H1 (cell line): ENCODE measurements at regions not wholly inside any gene's neighbourhood (a gene's known extent, or its start where the extent isn't known, plus 50 kb on each side); places are given as distances from the start of the nearest gene placed in this dataset.

ENCODE experiments used
- CTCF ChIA-PET: fragments of 300-600 bp; sonication (Branson Sonifier 250); formaldehyde crosslinking; loops from one replicate; lab custom pipeline; 2021; ENCODE audit not compliant: partially characterized antibody; lab: Charles Lee
- POLR2A ChIA-PET: fragments of 300-600 bp; sonication (Branson Sonifier 250); formaldehyde crosslinking; loops from one replicate; lab custom pipeline; 2021; ENCODE audit warnings: inconsistent platforms; ENCODE audit not compliant: partially characterized antibody; lab: Charles Lee
- DNase-seq, 2 experiments: peaks; one replicate each; pipeline versions ENCODE4 v3.0.0 to v3.0.0-alpha.2; 2010 to 2022; ENCODE audit warnings: low spot score in 2 of 2, low read depth in 1 of 2, mixed read lengths in 1 of 2
- FAIRE-seq: peaks from 2 replicates; lab custom pipeline; 2011; peaks lifted over from hg19 to GRCh38; lab: Jason Lieb, UNC
- H2AFZ ChIP-seq: 2 replicates; pipeline ENCODE4 v1.8.1; 2012; ENCODE audit warnings: low read length, inconsistent platforms
- H2AK5ac ChIP-seq: 2 replicates; pipeline ENCODE4 v1.6.1; 2013; ENCODE audit warnings: low read depth, low read length
- H2BK120ac ChIP-seq: replicated peaks from 2 replicates; pipeline ENCODE3; 2013; ENCODE audit warnings: low read depth, low read length, inconsistent platforms
- H2BK12ac ChIP-seq: 2 replicates; pipeline ENCODE4 v1.6.1; 2013; ENCODE audit warnings: low read depth, low read length
- H2BK15ac ChIP-seq: 2 replicates; pipeline ENCODE4 v1.6.1; 2013; ENCODE audit warnings: low read length
- H2BK20ac ChIP-seq: 2 replicates; pipeline ENCODE4 v1.6.1; 2013; ENCODE audit warnings: low read length
- H2BK5ac ChIP-seq: 2 replicates; pipeline ENCODE4 v1.6.1; 2013; ENCODE audit warnings: low read depth, low read length
- H3K14ac ChIP-seq: 2 replicates; pipeline ENCODE4 v1.6.1; 2013; ENCODE audit warnings: inconsistent platforms; ENCODE audit not compliant: insufficient read length
- H3K18ac ChIP-seq: 2 replicates; pipeline ENCODE4 v1.6.1; 2013; ENCODE audit warnings: low read length; ENCODE audit errors: extremely low read depth
- H3K23ac ChIP-seq: 2 replicates; pipeline ENCODE4 v1.6.1; 2013; ENCODE audit warnings: inconsistent platforms; ENCODE audit not compliant: insufficient read length
- H3K23me2 ChIP-seq: 2 replicates; pipeline ENCODE4 v1.6.1; 2013; ENCODE audit warnings: low read depth, low read length
- H3K27ac ChIP-seq: 2 replicates; pipeline ENCODE4 v1.6.1; 2011; ENCODE audit warnings: low read depth, low read length, inconsistent platforms
- H3K27me3 ChIP-seq, 4 experiments: replicated peaks in 1 of 4; 1 replicate in 1 of 4; 2 replicates in 3 of 4; pipeline versions ENCODE4 v1.6.1 to v1.8.1; 2011 to 2013; ENCODE audit warnings: low read length in 3 of 4, mild to moderate bottlenecking in 3 of 4, inconsistent platforms in 2 of 4, mixed read lengths in 2 of 4, moderate library complexity in 1 of 4; ENCODE audit not compliant: control insufficient read depth in 3 of 4, insufficient read depth in 3 of 4; ENCODE audit errors: extremely low read depth in 1 of 4
- H3K36me3 ChIP-seq, 4 experiments: 2 replicates each; pipeline versions ENCODE4 v1.6.1 to v1.8.1; 2011 to 2013; ENCODE audit warnings: mild to moderate bottlenecking in 4 of 4, low read length in 3 of 4, moderate library complexity in 2 of 4, control low read depth in 1 of 4, inconsistent platforms in 1 of 4; ENCODE audit not compliant: insufficient read depth in 4 of 4, control insufficient read depth in 2 of 4
- H3K4ac ChIP-seq: replicated peaks from 2 replicates; pipeline ENCODE3; 2013; ENCODE audit warnings: low read length, low read depth, mixed read lengths, inconsistent platforms; ENCODE audit not compliant: insufficient read length
- H3K4me1 ChIP-seq, 4 experiments: replicated peaks in 1 of 4; 1 replicate in 1 of 4; 2 replicates in 3 of 4; pipeline versions ENCODE4 v1.6.1 to v1.8.1; 2011 to 2013; ENCODE audit warnings: low read length in 3 of 4, inconsistent platforms in 2 of 4, mixed read lengths in 1 of 4; ENCODE audit not compliant: insufficient read depth in 4 of 4, control insufficient read depth in 3 of 4
- H3K4me2 ChIP-seq, 2 experiments: 2 replicates each; pipeline versions ENCODE4 v1.6.1 to v1.8.1; 2011 to 2013; ENCODE audit warnings: low read depth in 2 of 2, low read length in 2 of 2, control low read depth in 1 of 2, inconsistent platforms in 1 of 2, mild to moderate bottlenecking in 1 of 2; ENCODE audit not compliant: insufficient read depth in 1 of 2
- H3K4me3 ChIP-seq, 4 experiments: fragments of 200-600, 300-600 bp in 1 of 4; sonication (generic), shearing (Covaris generic), sonication (Bioruptor Twin) in 1 of 4; 2 replicates each; pipeline versions ENCODE4 v1.5.1 to v1.8.1; 2011 to 2016; ENCODE audit warnings: low read length in 4 of 4, low read depth in 3 of 4, control low read depth in 2 of 4, inconsistent platforms in 2 of 4, mild to moderate bottlenecking in 2 of 4, mixed read lengths in 1 of 4, moderate library complexity in 1 of 4; ENCODE audit not compliant: insufficient read depth in 2 of 4; ENCODE audit errors: extremely low read depth in 1 of 4
- H3K56ac ChIP-seq: replicated peaks from 2 replicates; pipeline ENCODE3; 2013; ENCODE audit warnings: low read depth, mild to moderate bottlenecking, mixed read lengths, low read length, inconsistent platforms; ENCODE audit not compliant: insufficient read length
- H3K79me1 ChIP-seq: 2 replicates; pipeline ENCODE4 v1.6.1; 2013; ENCODE audit warnings: low read depth, low read length, control low read depth
- H3K79me2 ChIP-seq, 2 experiments: 2 replicates each; pipeline versions ENCODE4 v1.6.1 to v1.8.1; 2012 to 2013; ENCODE audit warnings: low read length in 2 of 2, mild to moderate bottlenecking in 2 of 2, inconsistent platforms in 1 of 2; ENCODE audit not compliant: insufficient read depth in 2 of 2, control insufficient read depth in 1 of 2
- H3K9ac ChIP-seq, 4 experiments: replicated peaks in 1 of 4; 1 replicate in 1 of 4; 2 replicates in 3 of 4; pipeline versions ENCODE4 v1.6.1 to v1.8.1; 2011 to 2013; ENCODE audit warnings: low read depth in 3 of 4, low read length in 3 of 4, control low read depth in 2 of 4, mild to moderate bottlenecking in 2 of 4, moderate library complexity in 2 of 4, inconsistent platforms in 1 of 4; ENCODE audit errors: extremely low read depth in 1 of 4
- H3K9me3 ChIP-seq, 2 experiments: 2 replicates each; pipeline versions ENCODE4 v1.6.1 to v1.8.1; 2012 to 2013; ENCODE audit warnings: mild to moderate bottlenecking in 2 of 2, moderate library complexity in 2 of 2, control low read depth in 1 of 2, inconsistent platforms in 1 of 2, low read depth in 1 of 2, low read length in 1 of 2, mixed read lengths in 1 of 2; ENCODE audit not compliant: insufficient read depth in 2 of 2
- H4K20me1 ChIP-seq, 2 experiments: replicated peaks in 1 of 2; 2 replicates each; pipeline versions ENCODE3 to v1.8.1; 2011 to 2013; ENCODE audit warnings: inconsistent platforms in 2 of 2, low read length in 2 of 2, mild to moderate bottlenecking in 1 of 2; ENCODE audit not compliant: insufficient read depth in 2 of 2, control insufficient read depth in 1 of 2
- H4K5ac ChIP-seq: 2 replicates; pipeline ENCODE4 v1.6.1; 2013; ENCODE audit warnings: low read length, low read depth, mixed read lengths, inconsistent platforms; ENCODE audit not compliant: insufficient read length
- H4K8ac ChIP-seq: 2 replicates; pipeline ENCODE4 v1.8.0; 2013; ENCODE audit warnings: mild to moderate bottlenecking, moderate library complexity, low read length, inconsistent platforms; ENCODE audit not compliant: insufficient read depth; ENCODE audit errors: extremely low read depth
- H4K91ac ChIP-seq: replicated peaks from 2 replicates; pipeline ENCODE3; 2013; ENCODE audit warnings: low read length, mixed read lengths, inconsistent platforms; ENCODE audit not compliant: insufficient read length
- SIN3A ChIP-seq, 2 experiments: IDR thresholded peaks in 1 of 2; conservative IDR thresholded peaks in 1 of 2; 2 replicates each; pipeline ENCODE4 v1.6.1; 2011 to 2012; ENCODE audit warnings: low read length in 2 of 2, improper control_type of control experiment in 1 of 2, low read depth in 1 of 2, mild to moderate bottlenecking in 1 of 2
- TAF7 ChIP-seq: optimal IDR thresholded peaks from 2 replicates; pipeline ENCODE3; 2011; ENCODE audit warnings: low read depth, mild to moderate bottlenecking, inconsistent platforms, low read length, moderate library complexity, borderline replicate concordance
- WGBS, 2 experiments: shearing (Covaris generic) in 1 of 2; methylation state at CpG; one replicate each; pipeline versions ENCODE4 v1.1.6 to v1.1.7; 2013 to 2015; ENCODE audit warnings: low lambda C conversion rate in 2 of 2, mixed read lengths in 2 of 2, inconsistent platforms in 1 of 2, low coverage in 1 of 2, missing lambda C conversion rate in 1 of 2; ENCODE audit not compliant: insufficient replicate concordance in 2 of 2, insufficient coverage in 1 of 2, insufficient read length in 1 of 2; ENCODE audit errors: extremely low coverage in 1 of 2, missing lambda C conversion rate in 1 of 2; 5-methylcytosine and 5-hydroxymethylcytosine counted together

GRCh38 chr11:130782361-130783222 is 133.7 kb downstream of the SNX19 start:
- H3K23ac ChIP-seq: no peak overlapping the region
- FAIRE-seq: no peak
- DNase-seq: peak in 1 of 2 experiments; percentile 41
- no peak overlapping the region for H3K4ac ChIP-seq
- no peak overlapping the region for H2BK5ac ChIP-seq
- H2AFZ ChIP-seq: no peak overlapping the region
- H3K18ac ChIP-seq: no peak overlapping the region
- no peak overlapping the region for H3K4me3 ChIP-seq
- CTCF ChIA-PET: interaction anchor here (0.6 to 1.3 kb wide), 7 partner anchors 21 to 1237 kb away, joined by 3 to 4 read pairs (median 3); no protein-coding TSS in a partner anchor
- H2BK120ac ChIP-seq: no peak overlapping the region
- TF ChIP-seq SIN3A (conservative IDR thresholded peaks at IDR 0.05 in 1 of 2, IDR thresholded peaks at IDR 0.05 in 1 of 2; ENCODE audit: low read depth in 1 of 2, low read length in 2 of 2) (no peak), TAF7 (no peak)
- POLR2A ChIA-PET: interaction anchor here (1.8 kb wide), 1 partner anchor 21 kb away, joined by 4 read pairs; no protein-coding TSS in a partner anchor
- peak overlapping the region in 1 of 2 experiments; percentile 29; a peak in 1 of 4 replicates for H3K4me2 ChIP-seq
- no peak overlapping the region for H4K5ac ChIP-seq
- H3K14ac ChIP-seq: no peak overlapping the region
- 75% methylated on average over 14 of the region's 14 CpGs; no CpG with 5 or more reads in 1 of the 2 experiments for WGBS, 2 experiments
- H2BK20ac ChIP-seq: no peak overlapping the region
- no peak overlapping the region for H3K56ac ChIP-seq
- H4K91ac ChIP-seq: no peak overlapping the region
- H4K8ac ChIP-seq: no peak overlapping the region
- H3K9ac ChIP-seq: no peak overlapping the region
- no peak overlapping the region for H2BK12ac ChIP-seq
- no peaks in the 10 kb centered on the region for H3K9me3 ChIP-seq
- H3K4me1 ChIP-seq: peaks cover 0 to 7% (median 2%) of the 10 kb centered on the region in 4 experiments; a peak in 3 of 7 replicates
- H4K20me1 ChIP-seq: no peaks in the 10 kb centered on the region
- no peak overlapping the region for H2BK15ac ChIP-seq
- no peaks in the 10 kb centered on the region for H3K36me3 ChIP-seq
- H3K79me2 ChIP-seq: no peaks in the 10 kb centered on the region
- H3K27me3 ChIP-seq: no peaks in the 10 kb centered on the region
- H3K27ac ChIP-seq: no peak overlapping the region
- no peaks in the 10 kb centered on the region for H3K23me2 ChIP-seq
- no peak overlapping the region for H2AK5ac ChIP-seq
- no peaks in the 10 kb centered on the region for H3K79me1 ChIP-seq
